Stimulated activated CD8-positive, alpha-beta memory T cell treated with anti-CD3 and anti-CD28 coated beads, Interleukin-4, amount 100 ng/mL, for 4 hours (primary cell): ENCODE measurements at regions not wholly inside any gene's neighbourhood (a gene's known extent, or its start where the extent isn't known, plus 50 kb on each side); places are given as distances from the start of the nearest gene placed in this dataset.

Source experiments
- DNase-seq, 2 donors: peaks; one replicate each; pipeline ENCODE4 v3.0.0-alpha.2; 2020; ENCODE audit warnings: low read depth in 2 of 2, low spot score in 1 of 2

DNA sequence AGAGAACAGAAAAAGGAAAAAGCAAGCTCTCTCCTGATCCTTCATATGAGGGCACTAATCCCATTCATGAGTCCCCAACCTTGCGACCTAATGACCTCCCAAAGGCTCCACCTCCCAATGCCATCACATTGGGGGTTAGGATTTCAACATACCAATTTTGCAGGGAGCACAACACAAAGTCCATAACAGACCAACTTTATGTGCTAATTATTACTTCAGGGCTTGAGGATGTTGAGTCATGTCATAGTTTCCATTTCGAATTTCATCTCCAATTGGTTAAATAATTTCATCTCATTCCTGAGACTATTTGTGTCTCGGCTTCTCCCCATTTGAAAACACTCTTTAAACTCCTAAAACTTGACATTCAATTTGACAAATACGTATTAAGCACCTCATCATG, 69.9 kb upstream of the KLF7 start:
- DNase-seq = no peak

DNA sequence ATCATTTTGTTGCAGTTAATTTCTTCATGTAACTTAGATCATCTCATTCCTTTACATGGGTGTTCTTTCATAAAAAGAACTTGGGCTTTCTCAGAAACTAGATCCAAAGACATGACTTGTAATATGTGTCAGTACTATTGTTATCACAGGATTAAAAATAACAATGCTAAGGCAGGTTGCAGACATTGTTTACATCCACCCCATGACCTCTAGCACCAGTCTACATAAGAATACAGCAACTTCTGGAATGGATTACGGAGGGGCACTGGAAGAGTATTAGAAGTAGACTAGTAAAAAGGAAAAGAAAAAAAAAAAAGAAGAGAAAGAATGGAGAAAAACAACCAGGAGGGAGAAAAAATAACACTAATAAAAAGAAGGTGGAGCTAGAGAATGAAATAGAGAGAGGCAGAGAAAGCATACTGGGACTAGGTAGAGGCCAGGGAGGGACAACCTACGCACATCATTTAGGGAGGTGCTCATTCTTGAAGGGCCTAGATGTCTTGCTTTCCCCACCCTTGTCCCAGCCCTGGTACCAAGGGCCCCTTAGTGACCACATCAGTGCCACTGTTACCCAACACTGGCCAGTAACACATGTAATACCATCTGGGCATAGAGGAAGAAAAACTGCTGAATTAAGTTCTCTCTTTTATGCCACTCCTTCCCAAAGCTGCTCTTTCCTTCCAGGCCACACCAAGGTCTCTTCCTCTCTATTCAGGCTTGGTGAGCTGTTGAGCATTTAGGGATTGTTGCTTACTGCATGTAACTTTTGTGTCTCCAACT, 70.6 kb upstream of the KLF7 start:
- no peak for DNase-seq

DNA sequence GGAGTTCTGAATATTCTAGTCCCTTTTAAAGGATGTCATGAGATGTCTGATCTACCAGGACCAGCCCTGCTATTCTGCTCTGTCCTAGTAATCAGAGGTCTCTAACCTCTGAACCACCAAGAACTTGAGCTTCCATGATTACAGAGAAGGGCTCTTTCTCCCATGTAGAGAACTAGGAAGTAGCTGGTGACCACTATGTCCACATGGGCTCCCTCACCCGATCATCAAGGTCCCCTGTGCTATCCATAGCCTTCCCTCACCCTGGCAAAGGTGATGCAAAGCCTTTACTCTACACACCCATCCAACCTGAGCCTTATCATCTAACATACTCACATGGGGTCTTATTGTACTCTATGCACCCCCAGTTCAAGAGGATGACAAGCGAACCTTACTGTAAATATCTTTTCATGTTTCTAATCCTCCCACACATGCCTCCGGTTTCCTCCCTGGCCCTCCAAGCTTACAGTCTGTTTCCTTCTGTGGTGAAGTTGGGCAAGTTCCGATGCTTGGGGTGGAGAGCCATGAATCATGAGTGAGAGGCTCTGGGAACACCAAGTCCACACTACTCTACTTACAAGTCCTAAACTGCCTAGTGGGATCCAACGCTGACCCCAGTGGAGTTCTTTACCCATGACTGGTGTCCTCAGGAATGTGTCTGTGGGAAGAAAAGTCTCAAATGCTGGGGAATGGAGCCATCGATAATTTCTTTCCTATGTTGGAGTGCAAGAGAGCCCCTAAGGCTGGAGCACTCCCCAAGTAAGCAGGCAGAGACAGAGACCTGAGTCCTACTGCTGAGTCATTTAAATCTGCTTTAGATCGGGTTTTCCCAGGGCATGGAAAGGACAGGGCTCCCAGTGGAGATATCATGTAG, 73.3 kb upstream of the KLF7 start:
- no peak for DNase-seq

GRCh38 chr2:207239754-207240494, 74.2 kb upstream of the KLF7 start:
- no peak for DNase-seq

GRCh38 chr2:207240649-207241048, 74.9 kb upstream of the KLF7 start:
- no peak for DNase-seq

- DNase-seq = no peak
Observed at GRCh38 chr2:207241198-207241597, 75.5 kb upstream of the KLF7 start.

GRCh38 chr2:207243601-207244000, 77.9 kb upstream of the KLF7 start:
- DNase-seq = no peak

DNA sequence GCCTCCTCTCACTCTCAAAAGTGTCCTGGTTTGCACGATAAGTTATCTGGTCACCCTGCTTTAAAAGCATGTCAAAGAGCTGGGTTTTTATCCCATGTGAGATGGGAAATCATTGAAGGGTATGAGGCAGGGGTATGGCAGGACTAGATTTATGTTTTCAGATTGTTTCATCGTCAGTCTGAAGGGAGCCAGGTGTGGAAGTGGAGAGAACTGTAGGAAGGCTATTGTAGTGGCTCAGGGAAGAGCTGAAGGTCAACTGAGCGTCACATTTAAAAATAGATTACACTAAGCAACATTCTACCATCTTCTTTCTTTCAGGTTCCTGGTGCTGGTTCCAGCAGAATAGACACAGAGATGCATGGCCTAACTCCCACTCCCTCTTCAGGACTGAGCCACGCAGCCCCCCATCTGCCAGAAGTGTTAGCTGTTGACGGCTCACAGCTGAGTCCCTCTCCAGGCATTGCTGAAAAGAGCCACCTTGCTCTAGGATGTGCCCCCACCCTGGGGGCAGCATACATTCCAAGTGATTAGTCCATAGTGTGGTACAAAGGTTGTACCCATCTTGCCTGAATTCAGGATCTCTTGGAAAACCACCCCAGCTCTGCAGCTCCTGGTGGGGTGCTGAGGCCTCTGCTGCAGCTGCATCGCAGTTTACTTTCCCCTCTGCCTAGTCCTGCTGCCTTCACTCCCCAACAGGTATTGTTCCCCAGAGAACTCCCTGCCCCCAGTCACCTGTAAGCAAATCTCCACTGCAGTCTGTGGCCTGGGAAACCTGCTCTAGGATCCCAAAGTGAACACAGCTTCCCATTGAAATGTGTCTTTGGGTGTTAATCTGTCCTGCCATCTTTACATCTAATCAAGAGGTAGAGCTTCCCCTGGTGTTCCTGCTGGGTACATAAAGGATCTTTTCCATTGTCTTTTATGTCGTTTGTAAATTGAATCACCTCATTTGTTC, 79.5 kb upstream of the KLF7 start:
- no peak for DNase-seq

DNA sequence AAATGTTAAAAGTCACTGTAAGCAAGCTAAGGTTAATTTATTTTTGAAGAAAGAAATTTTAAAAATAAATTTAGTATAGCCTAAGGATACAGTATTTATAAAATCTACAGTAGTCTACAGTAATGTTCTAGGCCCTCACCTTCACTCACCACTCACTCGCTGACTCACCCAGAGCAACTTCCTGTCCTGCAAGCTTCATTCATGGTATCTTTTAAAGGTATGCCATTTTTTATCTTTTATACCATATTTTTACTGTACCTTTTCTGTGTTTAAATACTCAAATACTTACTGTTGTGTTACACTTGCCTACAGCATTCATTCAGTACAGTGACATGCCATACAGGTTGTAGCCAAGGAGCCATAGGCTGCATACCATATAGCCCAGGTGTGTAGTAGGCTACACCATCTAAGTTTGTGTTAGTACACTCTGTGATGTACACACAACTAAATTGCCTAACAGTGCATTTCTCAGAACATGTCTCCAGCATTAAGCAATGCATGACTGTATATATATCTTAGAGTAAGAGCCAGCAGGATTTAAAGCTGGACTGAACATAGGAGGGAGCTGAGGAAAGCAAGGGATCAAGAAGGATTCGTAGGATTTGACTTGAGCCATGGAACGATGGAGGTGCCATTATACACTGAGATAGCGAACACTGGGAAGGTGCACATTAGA, 83.1 kb upstream of the KLF7 start:
- no peak for DNase-seq

DNA sequence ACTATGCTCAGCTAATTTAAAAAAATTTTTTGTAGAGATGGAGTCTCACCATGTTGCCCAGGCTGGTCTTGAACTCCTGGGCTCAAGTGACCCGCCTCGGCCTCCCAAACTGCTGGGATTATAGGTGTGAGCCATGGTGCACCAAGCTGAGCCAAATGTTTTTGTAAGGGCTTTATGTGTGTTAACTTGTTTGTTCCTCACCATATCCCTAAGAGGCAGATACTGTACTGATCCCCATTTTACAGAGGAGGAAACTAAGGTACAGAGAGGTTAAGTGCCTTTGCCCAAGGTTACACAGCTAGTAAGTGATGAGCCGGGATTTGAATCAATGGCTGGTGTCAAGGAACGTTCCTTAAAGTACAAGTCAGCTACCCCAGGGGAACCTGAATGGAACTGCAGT, 85.3 kb upstream of the KLF7 start:
- DNase-seq = no peak

GRCh38 chr2:207251573-207252192, 85.9 kb upstream of the KLF7 start:
- no peak for DNase-seq

GRCh38 chr2:207252416-207252815, 86.7 kb upstream of the KLF7 start:
- DNase-seq = no peak

DNA sequence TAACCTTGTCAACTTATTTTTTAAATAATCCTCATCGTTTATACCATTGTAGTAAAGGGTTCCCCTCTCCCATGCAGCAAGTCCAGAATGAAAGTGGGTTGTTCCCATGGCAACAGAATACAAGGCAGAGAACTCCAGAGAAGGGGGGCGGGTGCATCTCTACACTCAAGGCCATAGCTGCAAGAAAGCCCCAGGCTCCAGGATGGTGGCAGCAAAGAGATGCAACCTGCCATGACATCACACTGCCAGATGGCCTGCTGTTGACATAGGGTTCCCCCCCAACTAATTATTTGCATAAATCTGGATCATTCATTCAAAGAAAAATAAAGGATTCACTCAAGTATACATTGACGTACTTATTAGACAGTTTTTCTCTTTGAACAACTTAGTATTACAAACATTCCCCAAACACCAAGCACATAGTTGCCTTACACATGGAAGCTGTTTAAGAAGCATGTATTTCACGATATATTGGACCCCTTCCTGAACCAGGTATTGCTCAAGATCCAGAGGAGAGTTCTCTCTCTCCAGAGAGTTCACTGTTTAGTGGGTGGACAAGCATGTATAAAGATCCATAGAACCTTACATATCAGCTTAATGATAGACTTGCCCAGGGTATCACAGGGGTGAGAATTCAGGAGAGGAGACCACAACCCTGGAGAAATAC, 87.4 kb upstream of the KLF7 start:
- DNase-seq = no peak

GRCh38 chr2:207253666-207254345, 88.1 kb upstream of the KLF7 start:
- DNase-seq = no peak

- no peak for DNase-seq
Observed at GRCh38 chr2:207254591-207255464, 89.1 kb upstream of the KLF7 start.

DNA sequence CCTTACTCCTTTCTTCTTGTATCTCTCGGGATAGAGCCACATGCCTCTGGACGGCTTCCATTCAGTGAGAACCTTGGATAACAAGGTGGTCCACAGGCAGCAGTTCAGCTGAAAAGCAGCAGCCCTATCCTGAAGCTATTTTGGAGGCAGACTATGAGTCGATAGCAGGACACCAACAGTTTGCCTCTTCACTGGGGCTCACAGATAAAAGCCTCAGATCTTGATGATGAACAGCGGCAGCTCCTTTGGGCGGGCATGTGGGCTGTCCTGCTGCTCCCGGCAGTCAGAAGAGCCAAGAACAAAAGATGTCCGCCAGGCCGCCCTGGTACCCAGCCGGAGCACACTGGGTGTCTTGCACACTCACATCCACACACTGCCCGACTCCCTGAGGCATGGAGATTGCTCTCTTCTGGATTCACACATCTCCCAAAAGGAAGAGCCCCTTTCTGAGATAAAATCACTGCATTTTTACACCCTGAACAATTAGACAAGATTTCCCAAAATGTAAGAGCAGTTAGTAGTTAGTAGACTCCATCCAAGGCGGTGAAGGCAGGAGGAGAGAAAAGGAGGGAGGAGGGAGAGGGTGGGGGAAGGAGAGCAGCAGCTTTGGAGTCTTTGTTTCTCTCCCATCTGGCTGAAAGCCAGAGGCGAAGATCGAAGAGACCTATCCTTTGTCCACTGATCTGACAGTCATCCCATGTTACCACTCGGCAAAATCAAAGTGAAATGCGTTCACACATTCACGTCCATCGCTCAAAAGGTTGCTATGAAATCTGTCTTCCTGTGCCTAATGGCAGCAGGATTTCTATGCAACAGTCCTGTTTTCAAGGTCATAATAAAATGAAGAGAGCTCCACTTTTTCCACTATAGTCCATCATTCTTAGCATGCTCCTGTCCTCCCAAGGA, 90.1 kb upstream of the KLF7 start:
- DNase-seq = no peak
